PC-9 (cell line): ENCODE measurements at regions not wholly inside any gene's neighbourhood (a gene's known extent, or its start where the extent isn't known, plus 50 kb on each side); places are given as distances from the start of the nearest gene placed in this dataset.

Source experiments
- CTCF ChIP-seq: fragments of 200-600 bp; sonication (generic); conservative IDR thresholded peaks from 2 replicates; pipeline ENCODE4 v1.6.1; 2017; ENCODE audit warnings: mixed run types, antibody characterized with exemption, mild to moderate bottlenecking, moderate library complexity
- EZH2 ChIP-seq: fragments of 200-600 bp; sonication (generic); IDR thresholded peaks from 2 replicates; pipeline ENCODE4 v1.8.0; 2017; ENCODE audit warnings: antibody characterized with exemption, low read depth

GRCh38 chr22:26804911-26805539, 147.6 kb downstream of the MIAT start:
- no peak for TF ChIP-seq CTCF
- TF ChIP-seq EZH2, result no peak
